ENCODE measurements at regions not wholly inside any gene's neighbourhood (a gene's known extent, or its start where the extent isn't known, plus 50 kb on each side); places are given as distances from the start of the nearest gene placed in this dataset.

GRCh38 chr6:91161246-91161645 lies 574.4 kb upstream of the MAP3K7 start:
- ATAC-seq (no peak), DNase-seq (no peak)
- intact Hi-C loops (cut with DNase I, micrococcal nuclease), result no loop called here

- intact Hi-C loops (cut with DNase I, micrococcal nuclease), result no loop called here
- no peak for ATAC-seq
- no peak for DNase-seq
Observed at GRCh38 chr6:91155129-91155785, 568.4 kb upstream of the MAP3K7 start.

GRCh38 chr6:91152824-91153223 lies 566.0 kb upstream of the MAP3K7 start:
- DNase-seq, result no peak
- ATAC-seq, result no peak
- intact Hi-C loops (cut with DNase I, micrococcal nuclease), result no loop called here

GRCh38 chr6:91149956-91150705 lies 563.3 kb upstream of the MAP3K7 start:
- intact Hi-C loops (cut with DNase I, micrococcal nuclease), result no loop called here
- ATAC-seq (no peak), DNase-seq (no peak)

GRCh38 chr6:91149246-91149955 lies 562.5 kb upstream of the MAP3K7 start:
- DNase-seq (no peak), ATAC-seq (no peak)
- intact Hi-C loops (cut with DNase I, micrococcal nuclease), result no loop called here

GRCh38 chr6:91144126-91144525 lies 557.3 kb upstream of the MAP3K7 start:
- intact Hi-C loops (cut with DNase I, micrococcal nuclease), result no loop called here

GRCh38 chr6:91142154-91142553 lies 555.3 kb upstream of the MAP3K7 start:
- intact Hi-C loops (cut with DNase I, micrococcal nuclease), result no loop called here
- no peak for ATAC-seq
- DNase-seq, result no peak

More at GRCh38 chr6:91144126-91144525, 557.3 kb upstream of the MAP3K7 start:
- ATAC-seq (no peak), DNase-seq (no peak)

- ATAC-seq (no peak), DNase-seq (no peak)
- intact Hi-C loops (cut with DNase I, micrococcal nuclease), result no loop called here
Observed at GRCh38 chr6:91141346-91141745, 554.5 kb upstream of the MAP3K7 start.

- DNase-seq, result no peak
- intact Hi-C loops (cut with DNase I, micrococcal nuclease), result no loop called here
- no peak for ATAC-seq
Observed at GRCh38 chr6:91140449-91140848, 553.6 kb upstream of the MAP3K7 start.

GRCh38 chr6:91137286-91137685 lies 550.4 kb upstream of the MAP3K7 start:
- intact Hi-C loops (cut with DNase I, micrococcal nuclease), result no loop called here
- ATAC-seq (no peak), DNase-seq (no peak)

GRCh38 chr6:91135406-91136103 lies 548.7 kb upstream of the MAP3K7 start:
- no peak for DNase-seq
- intact Hi-C loops (cut with DNase I, micrococcal nuclease), result no loop called here
- no peak for ATAC-seq

- intact Hi-C loops (cut with DNase I, micrococcal nuclease), result no loop called here
- ATAC-seq (no peak), DNase-seq (no peak)
Observed at GRCh38 chr6:91132461-91132860, 545.6 kb upstream of the MAP3K7 start.

- intact Hi-C loops (cut with DNase I, micrococcal nuclease), result no loop called here
- ATAC-seq, result no peak
- no peak for DNase-seq
Observed at GRCh38 chr6:91130126-91130525, 543.3 kb upstream of the MAP3K7 start.

GRCh38 chr6:91127752-91128151 lies 540.9 kb upstream of the MAP3K7 start:
- ATAC-seq (no peak), DNase-seq (no peak)
- intact Hi-C loops (cut with DNase I, micrococcal nuclease), result no loop called here

GRCh38 chr6:91126876-91127275 lies 540.0 kb upstream of the MAP3K7 start:
- intact Hi-C loops (cut with DNase I, micrococcal nuclease), result no loop called here
- DNase-seq (no peak), ATAC-seq (no peak)

GRCh38 chr6:91117550-91117949 lies 530.7 kb upstream of the MAP3K7 start:
- intact Hi-C loops (cut with DNase I, micrococcal nuclease), result no loop called here
- DNase-seq, result no peak
- ATAC-seq, result peak; percentile 83

- DNase-seq (no peak), ATAC-seq (no peak)
- intact Hi-C loops (cut with DNase I, micrococcal nuclease), result no loop called here
Observed at GRCh38 chr6:91114123-91114708, 527.3 kb upstream of the MAP3K7 start.

- DNase-seq (no peak), ATAC-seq (no peak)
- intact Hi-C loops (cut with DNase I, micrococcal nuclease), result no loop called here
Observed at GRCh38 chr6:91106083-91106482, 519.2 kb upstream of the MAP3K7 start.

GRCh38 chr6:91105532-91105931 lies 518.7 kb upstream of the MAP3K7 start:
- intact Hi-C loops (cut with DNase I, micrococcal nuclease), result no loop called here
- DNase-seq (no peak), ATAC-seq (no peak)
